SK-N-SH treated with all-trans-retinoic acid at 6 μM for 48 hours (cell line): ENCODE measurements at regions not wholly inside any gene's neighbourhood (a gene's known extent, or its start where the extent isn't known, plus 50 kb on each side); places are given as distances from the start of the nearest gene placed in this dataset.

Experiments
- BACH2 ChIP-seq: fragments of 250-450 bp; sonication (Bioruptor Pico); IDR thresholded peaks from 2 replicates; pipeline ENCODE4 v1.9.0; 2021; ENCODE audit warnings: mild to moderate bottlenecking, borderline replicate concordance
- ZFP3 ChIP-seq: fragments of 250-450 bp; sonication (Bioruptor Pico); IDR thresholded peaks from 2 replicates; pipeline ENCODE4 v1.5.0; 2020; ENCODE audit warnings: mild to moderate bottlenecking, moderate library complexity
- ZFP30 ChIP-seq: fragments of 450-650 bp; formaldehyde crosslinking; IDR thresholded peaks from 2 replicates; pipeline ENCODE4 v1.5.0; 2022; ENCODE audit warnings: mild to moderate bottlenecking, moderate library complexity
- ZNF565 ChIP-seq: fragments of 450-650 bp; formaldehyde crosslinking; conservative IDR thresholded peaks from 2 replicates; pipeline ENCODE4 v1.5.0; 2020; ENCODE audit warnings: low read depth, mild to moderate bottlenecking, moderate library complexity
- TF ChIP-seq, protein P1 (sequence below): fragments of 250-450 bp; sonication (Bioruptor Pico); IDR thresholded peaks from 2 replicates; pipeline ENCODE4 v1.8.0; 2021; ENCODE audit warnings: low read depth, mild to moderate bottlenecking, moderate library complexity, borderline replicate concordance
- TF ChIP-seq, protein P2 (sequence below): fragments of 250-450 bp; sonication (Bioruptor Pico); IDR thresholded peaks from 2 replicates; pipeline ENCODE4 v1.5.1; 2021; ENCODE audit warnings: mild to moderate bottlenecking, moderate library complexity
- TF ChIP-seq, protein P3 (sequence below): fragments of 250-450 bp; sonication (Bioruptor Pico); IDR thresholded peaks from 2 replicates; pipeline ENCODE4 v1.5.0; 2020; ENCODE audit warnings: mild to moderate bottlenecking, moderate library complexity

DNA sequence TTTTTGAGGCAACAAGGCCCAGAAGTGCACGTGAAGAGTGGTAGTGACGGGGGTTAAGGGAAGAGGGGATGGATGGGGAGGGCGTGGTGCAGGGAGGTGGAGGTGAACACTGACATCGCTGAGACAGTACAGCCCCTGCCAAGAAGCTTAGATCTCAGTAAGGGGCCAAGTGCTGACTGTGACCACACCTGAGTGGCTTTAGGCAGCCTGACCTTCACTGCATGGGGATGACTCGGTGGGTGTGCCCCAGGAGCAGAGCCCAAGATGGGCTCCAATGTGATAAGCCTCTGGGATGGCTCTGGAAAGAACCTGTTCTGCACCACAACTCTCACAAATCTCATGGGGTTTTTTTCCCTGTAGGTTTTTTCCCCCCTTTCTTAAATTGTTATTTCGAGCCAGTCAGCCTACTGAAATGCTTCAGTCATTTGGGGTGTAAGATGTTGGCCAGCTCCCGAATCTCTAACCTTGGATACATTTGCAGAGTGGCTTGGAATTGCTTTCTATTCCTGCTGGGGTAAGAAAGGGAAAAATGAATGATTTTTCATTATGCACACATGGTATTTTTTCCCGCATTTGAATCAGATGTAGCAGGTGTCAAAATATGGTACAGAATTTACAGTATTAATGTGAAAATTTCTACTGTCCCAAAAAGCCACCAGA, 165.0 kb downstream of the TM9SF2 start:
- TF ChIP-seq ZNF565 (CRISPR knock-in tag) = no peak
- no peak for TF ChIP-seq ZFP30 (CRISPR knock-in tag)
- no peak for TF ChIP-seq ZFP3 (CRISPR knock-in tag)
- TF ChIP-seq, protein P1, sequence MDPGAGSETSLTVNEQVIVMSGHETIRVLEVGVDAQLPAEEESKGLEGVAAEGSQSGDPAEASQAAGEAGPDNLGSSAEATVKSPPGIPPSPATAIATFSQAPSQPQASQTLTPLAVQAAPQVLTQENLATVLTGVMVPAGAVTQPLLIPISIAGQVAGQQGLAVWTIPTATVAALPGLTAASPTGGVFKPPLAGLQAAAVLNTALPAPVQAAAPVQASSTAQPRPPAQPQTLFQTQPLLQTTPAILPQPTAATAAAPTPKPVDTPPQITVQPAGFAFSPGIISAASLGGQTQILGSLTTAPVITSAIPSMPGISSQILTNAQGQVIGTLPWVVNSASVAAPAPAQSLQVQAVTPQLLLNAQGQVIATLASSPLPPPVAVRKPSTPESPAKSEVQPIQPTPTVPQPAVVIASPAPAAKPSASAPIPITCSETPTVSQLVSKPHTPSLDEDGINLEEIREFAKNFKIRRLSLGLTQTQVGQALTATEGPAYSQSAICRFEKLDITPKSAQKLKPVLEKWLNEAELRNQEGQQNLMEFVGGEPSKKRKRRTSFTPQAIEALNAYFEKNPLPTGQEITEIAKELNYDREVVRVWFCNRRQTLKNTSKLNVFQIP = no peak
- TF ChIP-seq BACH2 (CRISPR knock-in tag) = no peak
- TF ChIP-seq, protein P2, sequence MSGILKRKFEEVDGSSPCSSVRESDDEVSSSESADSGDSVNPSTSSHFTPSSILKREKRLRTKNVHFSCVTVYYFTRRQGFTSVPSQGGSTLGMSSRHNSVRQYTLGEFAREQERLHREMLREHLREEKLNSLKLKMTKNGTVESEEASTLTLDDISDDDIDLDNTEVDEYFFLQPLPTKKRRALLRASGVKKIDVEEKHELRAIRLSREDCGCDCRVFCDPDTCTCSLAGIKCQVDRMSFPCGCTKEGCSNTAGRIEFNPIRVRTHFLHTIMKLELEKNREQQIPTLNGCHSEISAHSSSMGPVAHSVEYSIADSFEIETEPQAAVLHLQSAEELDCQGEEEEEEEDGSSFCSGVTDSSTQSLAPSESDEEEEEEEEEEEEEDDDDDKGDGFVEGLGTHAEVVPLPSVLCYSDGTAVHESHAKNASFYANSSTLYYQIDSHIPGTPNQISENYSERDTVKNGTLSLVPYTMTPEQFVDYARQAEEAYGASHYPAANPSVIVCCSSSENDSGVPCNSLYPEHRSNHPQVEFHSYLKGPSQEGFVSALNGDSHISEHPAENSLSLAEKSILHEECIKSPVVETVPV = no peak
- TF ChIP-seq, protein P3, sequence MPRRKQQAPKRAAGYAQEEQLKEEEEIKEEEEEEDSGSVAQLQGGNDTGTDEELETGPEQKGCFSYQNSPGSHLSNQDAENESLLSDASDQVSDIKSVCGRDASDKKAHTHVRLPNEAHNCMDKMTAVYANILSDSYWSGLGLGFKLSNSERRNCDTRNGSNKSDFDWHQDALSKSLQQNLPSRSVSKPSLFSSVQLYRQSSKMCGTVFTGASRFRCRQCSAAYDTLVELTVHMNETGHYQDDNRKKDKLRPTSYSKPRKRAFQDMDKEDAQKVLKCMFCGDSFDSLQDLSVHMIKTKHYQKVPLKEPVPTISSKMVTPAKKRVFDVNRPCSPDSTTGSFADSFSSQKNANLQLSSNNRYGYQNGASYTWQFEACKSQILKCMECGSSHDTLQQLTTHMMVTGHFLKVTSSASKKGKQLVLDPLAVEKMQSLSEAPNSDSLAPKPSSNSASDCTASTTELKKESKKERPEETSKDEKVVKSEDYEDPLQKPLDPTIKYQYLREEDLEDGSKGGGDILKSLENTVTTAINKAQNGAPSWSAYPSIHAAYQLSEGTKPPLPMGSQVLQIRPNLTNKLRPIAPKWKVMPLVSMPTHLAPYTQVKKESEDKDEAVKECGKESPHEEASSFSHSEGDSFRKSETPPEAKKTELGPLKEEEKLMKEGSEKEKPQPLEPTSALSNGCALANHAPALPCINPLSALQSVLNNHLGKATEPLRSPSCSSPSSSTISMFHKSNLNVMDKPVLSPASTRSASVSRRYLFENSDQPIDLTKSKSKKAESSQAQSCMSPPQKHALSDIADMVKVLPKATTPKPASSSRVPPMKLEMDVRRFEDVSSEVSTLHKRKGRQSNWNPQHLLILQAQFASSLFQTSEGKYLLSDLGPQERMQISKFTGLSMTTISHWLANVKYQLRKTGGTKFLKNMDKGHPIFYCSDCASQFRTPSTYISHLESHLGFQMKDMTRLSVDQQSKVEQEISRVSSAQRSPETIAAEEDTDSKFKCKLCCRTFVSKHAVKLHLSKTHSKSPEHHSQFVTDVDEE (CRISPR knock-in tag) = no peak
